ENCODE measurements at regions not wholly inside any gene's neighbourhood (a gene's known extent, or its start where the extent isn't known, plus 50 kb on each side); places are given as distances from the start of the nearest gene placed in this dataset.

DNA sequence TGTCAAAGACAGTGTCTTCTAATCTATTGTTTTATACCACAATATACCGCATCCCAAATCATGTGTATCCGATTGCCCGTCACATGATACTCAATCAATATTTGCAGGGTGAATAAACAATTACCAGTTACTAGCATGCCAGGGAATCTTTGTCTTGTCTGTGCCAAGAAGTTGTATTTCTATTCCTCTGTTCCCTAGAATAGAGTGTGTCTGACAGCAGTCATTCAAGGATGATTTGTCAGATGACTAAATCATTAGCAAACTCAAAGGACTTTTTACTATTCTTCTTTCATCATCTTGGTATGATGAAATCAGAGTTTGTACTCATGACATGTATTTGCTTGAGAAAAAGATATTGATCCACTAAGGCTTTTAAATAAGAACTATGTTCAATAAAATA, 348.8 kb downstream of the HTR1A start:
- Histone ChIP-seq H3K9ac (ENCODE audit: control insufficient read depth, insufficient read depth, low read length) (no peak overlapping the region), H3K36me3 (ENCODE audit: control insufficient read depth in 2 of 2, insufficient read depth in 2 of 2, low read length in 1 of 2) (no peaks in the 10 kb centered on the region), H3K4me1 (ENCODE audit: control insufficient read depth, insufficient read depth, low read length) (no peaks in the 10 kb centered on the region), H3K4me3 (no peak overlapping the region), H4K20me1 (ENCODE audit: control insufficient read depth, insufficient read depth) (no peaks in the 10 kb centered on the region), H3K79me2 (ENCODE audit: control insufficient read depth, insufficient read depth, low read length) (no peaks in the 10 kb centered on the region), H3K9me3 (replicated peaks; ENCODE audit: control insufficient read depth, insufficient read depth, low read length) (no peaks in the 10 kb centered on the region), H3K4me2 (ENCODE audit: control insufficient read depth, insufficient read depth) (no peak overlapping the region), H3K27me3 (replicated peaks in 1 of 2; ENCODE audit: control insufficient read depth in 2 of 2, insufficient read depth in 2 of 2, low read length in 1 of 2) (no peaks in the 10 kb centered on the region), H2AFZ (ENCODE audit: control insufficient read depth, low read depth, low read length) (no peak overlapping the region), H3K27ac (ENCODE audit: control insufficient read depth, insufficient read depth) (no peak overlapping the region)
- in situ Hi-C loops (cut with MboI) (no loop called here), intact Hi-C loops (cut with micrococcal nuclease; ENCODE audit: unreplicated experiment) (no loop called here)
- POLR2A ChIA-PET = no interaction called here
- no peak for FAIRE-seq
- RAD21 ChIA-PET (ENCODE audit: unreplicated experiment) = no interaction called here
- BruUV-seq (replicated peaks) = no TSS peak
- SMC1A ChIA-PET (ENCODE audit: uncharacterized antibody, unreplicated experiment) = no interaction called here
- 94% methylated on average over 3 of the region's 3 CpGs for WGBS (ENCODE audit: insufficient coverage, insufficient replicate concordance, low lambda C conversion rate, missing lambda C conversion rate)
- CTCF ChIA-PET = no interaction called here
- DNase-seq (ENCODE audit: low read depth, low spot score) = no peak
- no peak for ATAC-seq
- TF ChIP-seq BCLAF1 (IDR thresholded peaks at IDR 0.05) (no peak), CREM (IDR thresholded peaks at IDR 0.05; ENCODE audit: low read depth) (no peak), E4F1 (IDR thresholded peaks at IDR 0.05; ENCODE audit: borderline replicate concordance, partially characterized antibody) (no peak), USF1 (IDR thresholded peaks at IDR 0.05; ENCODE audit: borderline replicate concordance, extremely low read length, insufficient read depth, low read depth, low read length) (no peak), ZNF384 (IDR thresholded peaks at IDR 0.05; ENCODE audit: borderline replicate concordance, low read depth, low read length) (no peak), USF2 (IDR thresholded peaks at IDR 0.05; ENCODE audit: borderline replicate concordance, low read depth, low read length) (no peak), ATF2 (IDR thresholded peaks at IDR 0.05; ENCODE audit: low read length) (no peak), ZBED1 (IDR thresholded peaks at IDR 0.05; ENCODE audit: borderline replicate concordance) (no peak), ZBTB40 (IDR thresholded peaks at IDR 0.05; ENCODE audit: borderline replicate concordance) (no peak), BRCA1 (IDR thresholded peaks at IDR 0.05; ENCODE audit: low read depth, low read length) (no peak), EZH2 (IDR thresholded peaks at IDR 0.05; ENCODE audit: borderline replicate concordance, control insufficient read depth, low read depth, low read length) (no peak)

Measured in GM12878 (cell line).